ENCODE measurements at regions not wholly inside any gene's neighbourhood (a gene's known extent, or its start where the extent isn't known, plus 50 kb on each side); places are given as distances from the start of the nearest gene placed in this dataset.

DNA sequence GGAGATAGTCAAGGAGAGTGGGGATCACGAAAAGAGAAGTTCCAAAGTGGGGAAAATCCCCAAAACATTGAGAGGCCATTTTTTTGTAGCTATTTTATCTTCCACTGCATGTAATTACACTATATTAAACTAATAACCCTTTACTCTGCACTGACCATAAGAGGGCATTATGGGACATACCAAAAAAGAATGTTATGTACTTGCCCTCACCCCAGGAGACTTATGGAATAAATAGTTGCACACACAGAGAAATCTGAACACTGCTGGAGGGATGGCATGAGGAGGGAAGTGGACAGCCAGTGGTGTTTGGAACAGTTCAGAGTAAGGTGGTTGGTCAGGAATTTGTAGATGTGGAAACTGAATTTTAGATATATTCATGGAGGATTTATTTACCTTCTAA, 422.9 kb downstream of the SNAPC1 start:
- TF ChIP-seq, protein P1, sequence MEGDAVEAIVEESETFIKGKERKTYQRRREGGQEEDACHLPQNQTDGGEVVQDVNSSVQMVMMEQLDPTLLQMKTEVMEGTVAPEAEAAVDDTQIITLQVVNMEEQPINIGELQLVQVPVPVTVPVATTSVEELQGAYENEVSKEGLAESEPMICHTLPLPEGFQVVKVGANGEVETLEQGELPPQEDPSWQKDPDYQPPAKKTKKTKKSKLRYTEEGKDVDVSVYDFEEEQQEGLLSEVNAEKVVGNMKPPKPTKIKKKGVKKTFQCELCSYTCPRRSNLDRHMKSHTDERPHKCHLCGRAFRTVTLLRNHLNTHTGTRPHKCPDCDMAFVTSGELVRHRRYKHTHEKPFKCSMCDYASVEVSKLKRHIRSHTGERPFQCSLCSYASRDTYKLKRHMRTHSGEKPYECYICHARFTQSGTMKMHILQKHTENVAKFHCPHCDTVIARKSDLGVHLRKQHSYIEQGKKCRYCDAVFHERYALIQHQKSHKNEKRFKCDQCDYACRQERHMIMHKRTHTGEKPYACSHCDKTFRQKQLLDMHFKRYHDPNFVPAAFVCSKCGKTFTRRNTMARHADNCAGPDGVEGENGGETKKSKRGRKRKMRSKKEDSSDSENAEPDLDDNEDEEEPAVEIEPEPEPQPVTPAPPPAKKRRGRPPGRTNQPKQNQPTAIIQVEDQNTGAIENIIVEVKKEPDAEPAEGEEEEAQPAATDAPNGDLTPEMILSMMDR (IDR thresholded peaks at IDR 0.05; ENCODE audit: poor library complexity): no peak
- no peak for TF ChIP-seq EZH2phosphoT487 (IDR thresholded peaks at IDR 0.05; ENCODE audit: low read depth, severe bottlenecking, unreplicated experiment)
- TF ChIP-seq EZH2 (IDR thresholded peaks at IDR 0.05; ENCODE audit: borderline replicate concordance): no peak

All from hepatocyte (in vitro differentiated cells).